ENCODE measurements at regions not wholly inside any gene's neighbourhood (a gene's known extent, or its start where the extent isn't known, plus 50 kb on each side); places are given as distances from the start of the nearest gene placed in this dataset.

DNA sequence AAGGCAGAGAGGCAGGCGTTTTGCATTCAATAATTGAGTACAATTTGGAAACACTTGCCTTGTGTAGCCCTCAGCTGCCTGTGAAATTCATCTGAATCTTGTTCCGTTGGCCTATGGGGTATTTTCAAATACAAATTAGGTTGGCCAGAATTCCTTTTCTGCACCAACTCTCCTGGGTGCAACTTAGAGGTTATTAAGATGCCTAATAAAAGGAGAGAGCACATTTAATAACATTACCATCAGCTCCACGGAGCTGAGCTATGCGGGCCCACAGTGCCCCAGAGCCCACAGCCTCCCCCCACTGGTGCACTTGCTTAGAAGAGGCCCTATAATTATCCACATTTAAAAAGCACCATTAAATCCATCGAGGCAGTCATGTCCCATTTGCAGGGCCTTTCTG is 367.6 kb upstream of the CLINT1 start:
- TF ChIP-seq, protein P1, sequence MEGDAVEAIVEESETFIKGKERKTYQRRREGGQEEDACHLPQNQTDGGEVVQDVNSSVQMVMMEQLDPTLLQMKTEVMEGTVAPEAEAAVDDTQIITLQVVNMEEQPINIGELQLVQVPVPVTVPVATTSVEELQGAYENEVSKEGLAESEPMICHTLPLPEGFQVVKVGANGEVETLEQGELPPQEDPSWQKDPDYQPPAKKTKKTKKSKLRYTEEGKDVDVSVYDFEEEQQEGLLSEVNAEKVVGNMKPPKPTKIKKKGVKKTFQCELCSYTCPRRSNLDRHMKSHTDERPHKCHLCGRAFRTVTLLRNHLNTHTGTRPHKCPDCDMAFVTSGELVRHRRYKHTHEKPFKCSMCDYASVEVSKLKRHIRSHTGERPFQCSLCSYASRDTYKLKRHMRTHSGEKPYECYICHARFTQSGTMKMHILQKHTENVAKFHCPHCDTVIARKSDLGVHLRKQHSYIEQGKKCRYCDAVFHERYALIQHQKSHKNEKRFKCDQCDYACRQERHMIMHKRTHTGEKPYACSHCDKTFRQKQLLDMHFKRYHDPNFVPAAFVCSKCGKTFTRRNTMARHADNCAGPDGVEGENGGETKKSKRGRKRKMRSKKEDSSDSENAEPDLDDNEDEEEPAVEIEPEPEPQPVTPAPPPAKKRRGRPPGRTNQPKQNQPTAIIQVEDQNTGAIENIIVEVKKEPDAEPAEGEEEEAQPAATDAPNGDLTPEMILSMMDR (conservative IDR thresholded peaks at IDR 0.05; ENCODE audit: low read depth, low read length), result no peak
- TF ChIP-seq EZH2phosphoT487 (IDR thresholded peaks at IDR 0.05; ENCODE audit: borderline replicate concordance, low read length), result no peak

All from PC-3 (cell line).